ENCODE measurements at regions not wholly inside any gene's neighbourhood (a gene's known extent, or its start where the extent isn't known, plus 50 kb on each side); places are given as distances from the start of the nearest gene placed in this dataset.

DNA sequence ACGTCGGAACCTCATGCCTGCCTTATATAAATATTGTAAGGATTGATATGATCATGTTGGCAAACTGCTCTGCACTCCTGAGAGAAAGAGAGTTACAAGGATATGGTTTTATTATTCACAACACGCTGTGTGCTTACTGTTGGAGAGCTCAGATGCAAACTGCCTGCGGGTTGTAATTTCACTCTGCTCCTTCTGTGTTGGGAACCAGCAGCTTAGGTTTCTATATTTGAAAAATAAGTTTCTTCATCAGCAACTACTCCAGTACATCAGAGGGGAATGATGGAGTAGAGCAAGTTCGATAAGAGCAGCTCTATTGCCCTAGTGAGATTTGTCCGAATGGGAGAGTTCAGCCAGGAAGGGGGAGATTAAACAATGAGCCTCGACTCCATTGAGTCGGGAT is 106.9 kb upstream of the UBL3 start:
- peaks cover 2% of the 10 kb centered on the region for H3K27me3 Mint-ChIP-seq (ENCODE audit: insufficient read depth, low read depth, poor library complexity)
- H3K4me2 ChIP-seq, result peak overlapping the region; percentile 13

More for the DNA sequence above, 106.9 kb upstream of the UBL3 start:
- Mint-ChIP-seq H3K9me3 (no peaks in the 10 kb centered on the region), H3K36me3 (ENCODE audit: low read depth) (no peaks in the 10 kb centered on the region), H3K4me3 (no peak overlapping the region), H3K4me1 (peaks cover 44% of the 10 kb centered on the region), H3K27ac (no peak overlapping the region)
- no peak overlapping the region for H3K4me3 ChIP-seq
- H3K27ac ChIP-seq (ENCODE audit: low read depth), result no peak overlapping the region
- H3K36me3 ChIP-seq (ENCODE audit: insufficient read depth), result no peaks in the 10 kb centered on the region; the same call in 1 of the 2 replicates
- no peaks in the 10 kb centered on the region for H3K27me3 ChIP-seq (ENCODE audit: insufficient read depth)
- peaks cover 33% of the 10 kb centered on the region for H3K4me1 ChIP-seq (ENCODE audit: insufficient read depth)
- no peaks in the 10 kb centered on the region for H4K20me1 ChIP-seq (replicated peaks; ENCODE audit: insufficient read depth)
- no peaks in the 10 kb centered on the region for H3F3A ChIP-seq (replicated peaks; ENCODE audit: low read depth)
- H3K9me2 ChIP-seq (ENCODE audit: insufficient read depth), result peaks cover 4% of the 10 kb centered on the region; the same call in 1 of the 2 replicates
- no peaks in the 10 kb centered on the region for H3K79me2 ChIP-seq (replicated peaks; ENCODE audit: insufficient read depth)
- TF ChIP-seq, protein P1, sequence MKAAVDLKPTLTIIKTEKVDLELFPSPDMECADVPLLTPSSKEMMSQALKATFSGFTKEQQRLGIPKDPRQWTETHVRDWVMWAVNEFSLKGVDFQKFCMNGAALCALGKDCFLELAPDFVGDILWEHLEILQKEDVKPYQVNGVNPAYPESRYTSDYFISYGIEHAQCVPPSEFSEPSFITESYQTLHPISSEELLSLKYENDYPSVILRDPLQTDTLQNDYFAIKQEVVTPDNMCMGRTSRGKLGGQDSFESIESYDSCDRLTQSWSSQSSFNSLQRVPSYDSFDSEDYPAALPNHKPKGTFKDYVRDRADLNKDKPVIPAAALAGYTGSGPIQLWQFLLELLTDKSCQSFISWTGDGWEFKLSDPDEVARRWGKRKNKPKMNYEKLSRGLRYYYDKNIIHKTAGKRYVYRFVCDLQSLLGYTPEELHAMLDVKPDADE (IDR thresholded peaks at IDR 0.05), result no peak
- TF ChIP-seq CREB1 (CRISPR knock-in tag; IDR thresholded peaks at IDR 0.05; ENCODE audit: low read depth) (no peak), EZH2phosphoT487 (IDR thresholded peaks at IDR 0.05; ENCODE audit: unreplicated experiment) (no peak), EZH2 (IDR thresholded peaks at IDR 0.05; ENCODE audit: low read depth, unreplicated experiment) (no peak), POLR2AphosphoS5 (IDR thresholded peaks at IDR 0.05; ENCODE audit: low read depth) (no peak)
- TF ChIP-seq, protein P2, sequence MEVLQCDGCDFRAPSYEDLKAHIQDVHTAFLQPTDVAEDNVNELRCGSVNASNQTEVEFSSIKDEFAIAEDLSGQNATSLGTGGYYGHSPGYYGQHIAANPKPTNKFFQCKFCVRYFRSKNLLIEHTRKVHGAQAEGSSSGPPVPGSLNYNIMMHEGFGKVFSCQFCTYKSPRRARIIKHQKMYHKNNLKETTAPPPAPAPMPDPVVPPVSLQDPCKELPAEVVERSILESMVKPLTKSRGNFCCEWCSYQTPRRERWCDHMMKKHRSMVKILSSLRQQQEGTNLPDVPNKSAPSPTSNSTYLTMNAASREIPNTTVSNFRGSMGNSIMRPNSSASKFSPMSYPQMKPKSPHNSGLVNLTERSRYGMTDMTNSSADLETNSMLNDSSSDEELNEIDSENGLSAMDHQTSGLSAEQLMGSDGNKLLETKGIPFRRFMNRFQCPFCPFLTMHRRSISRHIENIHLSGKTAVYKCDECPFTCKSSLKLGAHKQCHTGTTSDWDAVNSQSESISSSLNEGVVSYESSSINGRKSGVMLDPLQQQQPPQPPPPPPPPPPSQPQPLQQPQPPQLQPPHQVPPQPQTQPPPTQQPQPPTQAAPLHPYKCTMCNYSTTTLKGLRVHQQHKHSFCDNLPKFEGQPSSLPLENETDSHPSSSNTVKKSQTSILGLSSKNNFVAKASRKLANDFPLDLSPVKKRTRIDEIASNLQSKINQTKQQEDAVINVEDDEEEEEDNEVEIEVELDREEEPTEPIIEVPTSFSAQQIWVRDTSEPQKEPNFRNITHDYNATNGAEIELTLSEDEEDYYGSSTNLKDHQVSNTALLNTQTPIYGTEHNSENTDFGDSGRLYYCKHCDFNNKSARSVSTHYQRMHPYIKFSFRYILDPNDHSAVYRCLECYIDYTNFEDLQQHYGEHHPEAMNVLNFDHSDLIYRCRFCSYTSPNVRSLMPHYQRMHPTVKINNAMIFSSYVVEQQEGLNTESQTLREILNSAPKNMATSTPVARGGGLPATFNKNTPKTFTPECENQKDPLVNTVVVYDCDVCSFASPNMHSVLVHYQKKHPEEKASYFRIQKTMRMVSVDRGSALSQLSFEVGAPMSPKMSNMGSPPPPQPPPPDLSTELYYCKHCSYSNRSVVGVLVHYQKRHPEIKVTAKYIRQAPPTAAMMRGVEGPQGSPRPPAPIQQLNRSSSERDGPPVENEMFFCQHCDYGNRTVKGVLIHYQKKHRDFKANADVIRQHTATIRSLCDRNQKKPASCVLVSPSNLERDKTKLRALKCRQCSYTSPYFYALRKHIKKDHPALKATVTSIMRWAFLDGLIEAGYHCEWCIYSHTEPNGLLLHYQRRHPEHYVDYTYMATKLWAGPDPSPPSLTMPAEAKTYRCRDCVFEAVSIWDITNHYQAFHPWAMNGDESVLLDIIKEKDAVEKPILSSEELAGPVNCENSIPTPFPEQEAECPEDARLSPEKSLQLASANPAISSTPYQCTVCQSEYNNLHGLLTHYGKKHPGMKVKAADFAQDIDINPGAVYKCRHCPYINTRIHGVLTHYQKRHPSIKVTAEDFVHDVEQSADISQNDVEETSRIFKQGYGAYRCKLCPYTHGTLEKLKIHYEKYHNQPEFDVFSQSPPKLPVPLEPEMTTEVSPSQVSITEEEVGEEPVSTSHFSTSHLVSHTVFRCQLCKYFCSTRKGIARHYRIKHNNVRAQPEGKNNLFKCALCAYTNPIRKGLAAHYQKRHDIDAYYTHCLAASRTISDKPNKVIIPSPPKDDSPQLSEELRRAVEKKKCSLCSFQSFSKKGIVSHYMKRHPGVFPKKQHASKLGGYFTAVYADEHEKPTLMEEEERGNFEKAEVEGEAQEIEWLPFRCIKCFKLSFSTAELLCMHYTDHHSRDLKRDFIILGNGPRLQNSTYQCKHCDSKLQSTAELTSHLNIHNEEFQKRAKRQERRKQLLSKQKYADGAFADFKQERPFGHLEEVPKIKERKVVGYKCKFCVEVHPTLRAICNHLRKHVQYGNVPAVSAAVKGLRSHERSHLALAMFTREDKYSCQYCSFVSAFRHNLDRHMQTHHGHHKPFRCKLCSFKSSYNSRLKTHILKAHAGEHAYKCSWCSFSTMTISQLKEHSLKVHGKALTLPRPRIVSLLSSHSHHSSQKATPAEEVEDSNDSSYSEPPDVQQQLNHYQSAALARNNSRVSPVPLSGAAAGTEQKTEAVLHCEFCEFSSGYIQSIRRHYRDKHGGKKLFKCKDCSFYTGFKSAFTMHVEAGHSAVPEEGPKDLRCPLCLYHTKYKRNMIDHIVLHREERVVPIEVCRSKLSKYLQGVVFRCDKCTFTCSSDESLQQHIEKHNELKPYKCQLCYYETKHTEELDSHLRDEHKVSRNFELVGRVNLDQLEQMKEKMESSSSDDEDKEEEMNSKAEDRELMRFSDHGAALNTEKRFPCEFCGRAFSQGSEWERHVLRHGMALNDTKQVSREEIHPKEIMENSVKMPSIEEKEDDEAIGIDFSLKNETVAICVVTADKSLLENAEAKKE (CRISPR knock-in tag; IDR thresholded peaks at IDR 0.05), result no peak
- DNase-seq (ENCODE audit: low spot score) (no peak), ATAC-seq (no peak)
- peak overlapping the region; percentile 86 for H2AFZ ChIP-seq

Data from GM23338 (cell line).